ENCODE measurements at regions not wholly inside any gene's neighbourhood (a gene's known extent, or its start where the extent isn't known, plus 50 kb on each side); places are given as distances from the start of the nearest gene placed in this dataset.
A peak's percentile ranks its signal among the peaks of the same experiment; 100 is the strongest.
"Not testable (repeated sequence)": the region's sequence is repeated elsewhere in the genome, so short reads cannot be mapped to it uniquely, and the experiment has no call there.

GRCh38 chr2:166762746-166763145 is 125.5 kb upstream of the XIRP2 start:
- 94% methylated on average over 2 of the region's 2 CpGs for WGBS

GRCh38 chr2:166758956-166759355 is 129.3 kb upstream of the XIRP2 start:
- Histone ChIP-seq H3K27ac (ENCODE audit: low read depth in 1 of 2, low read length in 1 of 2) (no peak overlapping the region), H3K27me3 (ENCODE audit: control insufficient read depth in 2 of 2, insufficient read depth in 1 of 2, low read length in 1 of 2) (no peaks in the 10 kb centered on the region), H3K4me1 (ENCODE audit: control insufficient read depth in 2 of 2, insufficient read depth in 2 of 2, low read length in 2 of 2) (no peaks in the 10 kb centered on the region), H3K9me3 (ENCODE audit: control insufficient read depth in 2 of 2, insufficient read depth in 1 of 2, low read length in 1 of 2) (no peaks in the 10 kb centered on the region), H3K36me3 (ENCODE audit: control insufficient read depth in 2 of 2, insufficient read depth in 2 of 2, low read length in 1 of 2) (no peaks in the 10 kb centered on the region), H3K4me3 (ENCODE audit: low read length in 2 of 2) (no peak overlapping the region)
- 98% methylated on average over 4 of the region's 4 CpGs for WGBS
- no peak for DNase-seq (ENCODE audit: low read depth in 6 of 9, low spot score in 9 of 9)

More at GRCh38 chr2:166762746-166763145, 125.5 kb upstream of the XIRP2 start:
- no peaks in the 10 kb centered on the region for H3K4me1 ChIP-seq (ENCODE audit: control insufficient read depth in 2 of 2, insufficient read depth in 2 of 2, low read length in 2 of 2)
- H3K27me3 ChIP-seq (ENCODE audit: control insufficient read depth in 2 of 2, insufficient read depth in 1 of 2, low read length in 1 of 2): no peaks in the 10 kb centered on the region
- DNase-seq (ENCODE audit: low read depth in 6 of 9, low spot score in 9 of 9): no peak
- H3K27ac ChIP-seq (ENCODE audit: low read depth in 1 of 2, low read length in 1 of 2): no peak overlapping the region
- H3K9me3 ChIP-seq (ENCODE audit: control insufficient read depth in 2 of 2, insufficient read depth in 1 of 2, low read length in 1 of 2): no peaks in the 10 kb centered on the region
- H3K4me3 ChIP-seq (ENCODE audit: low read length in 2 of 2): no peak overlapping the region
- H3K36me3 ChIP-seq (ENCODE audit: control insufficient read depth in 2 of 2, insufficient read depth in 2 of 2, low read length in 1 of 2): no peaks in the 10 kb centered on the region

- WGBS: 60% methylated on average over 1 of the region's 1 CpG
- H3K9me3 ChIP-seq (ENCODE audit: control insufficient read depth in 2 of 2, insufficient read depth in 1 of 2, low read length in 1 of 2): no peaks in the 10 kb centered on the region
- DNase-seq (ENCODE audit: low read depth in 6 of 9, low spot score in 9 of 9): no peak
- no peak overlapping the region for H3K27ac ChIP-seq (ENCODE audit: low read depth in 1 of 2, low read length in 1 of 2)
- no peaks in the 10 kb centered on the region for H3K27me3 ChIP-seq (ENCODE audit: control insufficient read depth in 2 of 2, insufficient read depth in 1 of 2, low read length in 1 of 2)
- H3K36me3 ChIP-seq (ENCODE audit: control insufficient read depth in 2 of 2, insufficient read depth in 2 of 2, low read length in 1 of 2): no peaks in the 10 kb centered on the region
- no peaks in the 10 kb centered on the region for H3K4me1 ChIP-seq (ENCODE audit: control insufficient read depth in 2 of 2, insufficient read depth in 2 of 2, low read length in 2 of 2)
- no peak overlapping the region for H3K4me3 ChIP-seq (ENCODE audit: low read length in 2 of 2)
Measured at GRCh38 chr2:166750624-166751023, 137.7 kb upstream of the XIRP2 start.

GRCh38 chr2:166744117-166744516 is 144.2 kb upstream of the XIRP2 start:
- not testable (repeated sequence) for H3K27ac ChIP-seq (ENCODE audit: low read depth in 1 of 2, low read length in 1 of 2); H3K36me3 ChIP-seq (ENCODE audit: control insufficient read depth in 2 of 2, insufficient read depth in 2 of 2, low read length in 1 of 2); H3K27me3 ChIP-seq (ENCODE audit: control insufficient read depth in 2 of 2, insufficient read depth in 1 of 2, low read length in 1 of 2); DNase-seq (ENCODE audit: low read depth in 6 of 9, low spot score in 9 of 9); H3K4me3 ChIP-seq (ENCODE audit: low read length in 2 of 2); H3K4me1 ChIP-seq (ENCODE audit: control insufficient read depth in 2 of 2, insufficient read depth in 2 of 2, low read length in 2 of 2)
- H3K9me3 ChIP-seq (ENCODE audit: control insufficient read depth in 2 of 2, insufficient read depth in 1 of 2, low read length in 1 of 2): peaks cover 4 to 27% of the 10 kb centered on the region in 2 donors
- 93% methylated on average over 1 of the region's 1 CpG for WGBS

GRCh38 chr2:166743482-166743881 is 144.8 kb upstream of the XIRP2 start:
- not testable (repeated sequence) for H3K27ac ChIP-seq (ENCODE audit: low read depth in 1 of 2, low read length in 1 of 2); H3K4me1 ChIP-seq (ENCODE audit: control insufficient read depth in 2 of 2, insufficient read depth in 2 of 2, low read length in 2 of 2); H3K36me3 ChIP-seq (ENCODE audit: control insufficient read depth in 2 of 2, insufficient read depth in 2 of 2, low read length in 1 of 2); H3K27me3 ChIP-seq (ENCODE audit: control insufficient read depth in 2 of 2, insufficient read depth in 1 of 2, low read length in 1 of 2); H3K4me3 ChIP-seq (ENCODE audit: low read length in 2 of 2)
- H3K9me3 ChIP-seq (ENCODE audit: control insufficient read depth in 2 of 2, insufficient read depth in 1 of 2, low read length in 1 of 2): peaks cover 4 to 27% of the 10 kb centered on the region in 2 donors
- DNase-seq (ENCODE audit: low read depth in 6 of 9, low spot score in 9 of 9): peak in 1 of 9 donors; percentile 13
- 96% methylated on average over 10 of the region's 10 CpGs for WGBS

- peak in 1 of 9 donors; percentile 9 for DNase-seq (ENCODE audit: low read depth in 6 of 9, low spot score in 9 of 9)
- WGBS: 76% methylated on average over 2 of the region's 2 CpGs
Measured at GRCh38 chr2:166727095-166727494, 161.2 kb upstream of the XIRP2 start.

GRCh38 chr2:166725927-166726924 is 162.1 kb upstream of the XIRP2 start:
- peaks cover 0 to 7% of the 10 kb centered on the region in 2 donors for H3K9me3 ChIP-seq (ENCODE audit: control insufficient read depth in 2 of 2, insufficient read depth in 1 of 2, low read length in 1 of 2)
- no peaks in the 10 kb centered on the region for H3K27me3 ChIP-seq (ENCODE audit: control insufficient read depth in 2 of 2, insufficient read depth in 1 of 2, low read length in 1 of 2)
- no peaks in the 10 kb centered on the region for H3K4me1 ChIP-seq (ENCODE audit: control insufficient read depth in 2 of 2, insufficient read depth in 2 of 2, low read length in 2 of 2)
- no peak for DNase-seq (ENCODE audit: low read depth in 6 of 9, low spot score in 9 of 9)
- no peak overlapping the region for H3K27ac ChIP-seq (ENCODE audit: low read depth in 1 of 2, low read length in 1 of 2)
- WGBS: 86% methylated on average over 2 of the region's 2 CpGs
- no peaks in the 10 kb centered on the region for H3K36me3 ChIP-seq (ENCODE audit: control insufficient read depth in 2 of 2, insufficient read depth in 2 of 2, low read length in 1 of 2)
- no peak overlapping the region for H3K4me3 ChIP-seq (ENCODE audit: low read length in 2 of 2)

More at GRCh38 chr2:166727095-166727494, 161.2 kb upstream of the XIRP2 start:
- H3K36me3 ChIP-seq (ENCODE audit: control insufficient read depth in 2 of 2, insufficient read depth in 2 of 2, low read length in 1 of 2): no peaks in the 10 kb centered on the region
- no peaks in the 10 kb centered on the region for H3K27me3 ChIP-seq (ENCODE audit: control insufficient read depth in 2 of 2, insufficient read depth in 1 of 2, low read length in 1 of 2)
- no peaks in the 10 kb centered on the region for H3K4me1 ChIP-seq (ENCODE audit: control insufficient read depth in 2 of 2, insufficient read depth in 2 of 2, low read length in 2 of 2)
- peaks cover 0 to 7% of the 10 kb centered on the region in 2 donors for H3K9me3 ChIP-seq (ENCODE audit: control insufficient read depth in 2 of 2, insufficient read depth in 1 of 2, low read length in 1 of 2)
- H3K27ac ChIP-seq (ENCODE audit: low read depth in 1 of 2, low read length in 1 of 2): no peak overlapping the region
- H3K4me3 ChIP-seq (ENCODE audit: low read length in 2 of 2): no peak overlapping the region

- Histone ChIP-seq H3K27me3 (ENCODE audit: control insufficient read depth in 2 of 2, insufficient read depth in 1 of 2, low read length in 1 of 2) (no peaks in the 10 kb centered on the region), H3K4me1 (ENCODE audit: control insufficient read depth in 2 of 2, insufficient read depth in 2 of 2, low read length in 2 of 2) (no peaks in the 10 kb centered on the region), H3K36me3 (ENCODE audit: control insufficient read depth in 2 of 2, insufficient read depth in 2 of 2, low read length in 1 of 2) (no peaks in the 10 kb centered on the region), H3K27ac (ENCODE audit: low read depth in 1 of 2, low read length in 1 of 2) (no peak overlapping the region), H3K4me3 (ENCODE audit: low read length in 2 of 2) (no peak overlapping the region), H3K9me3 (ENCODE audit: control insufficient read depth in 2 of 2, insufficient read depth in 1 of 2, low read length in 1 of 2) (no peaks in the 10 kb centered on the region)
- no peak for DNase-seq (ENCODE audit: low read depth in 6 of 9, low spot score in 9 of 9)
Measured at GRCh38 chr2:166716968-166717367, 171.3 kb upstream of the XIRP2 start.

GRCh38 chr2:166700079-166700478 is 188.2 kb upstream of the XIRP2 start:
- no peak overlapping the region for H3K27ac ChIP-seq (ENCODE audit: low read depth in 1 of 2, low read length in 1 of 2)
- H3K27me3 ChIP-seq (ENCODE audit: control insufficient read depth in 2 of 2, insufficient read depth in 1 of 2, low read length in 1 of 2): no peaks in the 10 kb centered on the region
- peak in 1 of 9 donors; percentile 26 for DNase-seq (ENCODE audit: low read depth in 6 of 9, low spot score in 9 of 9)
- H3K4me1 ChIP-seq (ENCODE audit: control insufficient read depth in 2 of 2, insufficient read depth in 2 of 2, low read length in 2 of 2): no peaks in the 10 kb centered on the region
- H3K36me3 ChIP-seq (ENCODE audit: control insufficient read depth in 2 of 2, insufficient read depth in 2 of 2, low read length in 1 of 2): no peaks in the 10 kb centered on the region
- no peak overlapping the region for H3K4me3 ChIP-seq (ENCODE audit: low read length in 2 of 2)
- no peaks in the 10 kb centered on the region for H3K9me3 ChIP-seq (ENCODE audit: control insufficient read depth in 2 of 2, insufficient read depth in 1 of 2, low read length in 1 of 2)
- 94% methylated on average over 2 of the region's 2 CpGs for WGBS
